Neural progenitor cell (in vitro differentiated cells): ENCODE measurements at regions not wholly inside any gene's neighbourhood (a gene's known extent, or its start where the extent isn't known, plus 50 kb on each side); places are given as distances from the start of the nearest gene placed in this dataset.

Experiments used
- EZH2 ChIP-seq: fragments of 200-600 bp; sonication (generic); IDR thresholded peaks from 2 replicates; pipeline ENCODE4 v1.6.1; 2017; ENCODE audit warnings: antibody characterized with exemption, mild to moderate bottlenecking, moderate library complexity
- EZH2phosphoT487 ChIP-seq: fragments of 200-600 bp; sonication (generic); IDR thresholded peaks from 2 replicates; pipeline ENCODE4 v1.6.1; 2017; ENCODE audit warnings: antibody characterized with exemption
- TF ChIP-seq, protein P1 (sequence below): fragments of 200-600 bp; sonication (generic); IDR thresholded peaks from 2 replicates; pipeline ENCODE4 v1.5.1; 2017; ENCODE audit warnings: antibody characterized with exemption, mild to moderate bottlenecking

DNA sequence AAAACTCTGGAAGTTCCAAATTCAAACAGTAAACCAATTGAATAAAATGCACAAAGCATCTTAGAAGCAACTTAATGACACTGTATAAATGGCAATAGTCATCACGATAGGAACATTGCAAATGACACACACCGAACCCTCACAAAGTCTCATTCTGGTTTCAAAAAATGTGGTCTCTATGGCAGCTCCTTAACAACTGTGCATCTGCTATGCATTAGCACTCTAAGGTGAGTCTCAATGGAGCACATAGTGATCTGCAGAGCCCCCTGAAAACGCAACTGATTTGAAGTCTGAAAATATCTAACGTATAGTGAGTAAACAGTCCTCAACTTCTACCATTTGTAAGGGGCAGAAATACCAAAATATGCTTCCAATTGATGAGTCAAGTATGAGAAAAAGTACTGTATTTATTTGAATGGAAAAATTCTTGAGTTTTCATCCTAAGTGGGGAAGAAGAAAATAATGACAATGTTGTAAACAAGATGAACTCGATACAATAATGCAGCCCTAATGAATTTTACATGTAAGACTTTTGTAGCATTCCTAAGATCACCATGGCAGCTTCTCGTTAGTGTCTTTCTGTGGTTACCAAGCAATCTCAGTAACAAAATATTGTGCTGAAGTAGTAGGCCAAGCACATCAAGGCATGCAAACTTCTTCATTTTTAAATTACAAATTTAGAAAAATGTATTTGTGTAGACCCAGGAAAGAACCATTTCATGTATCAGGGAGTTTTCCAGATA, 517.5 kb upstream of the FAM174A start:
- TF ChIP-seq, protein P1, sequence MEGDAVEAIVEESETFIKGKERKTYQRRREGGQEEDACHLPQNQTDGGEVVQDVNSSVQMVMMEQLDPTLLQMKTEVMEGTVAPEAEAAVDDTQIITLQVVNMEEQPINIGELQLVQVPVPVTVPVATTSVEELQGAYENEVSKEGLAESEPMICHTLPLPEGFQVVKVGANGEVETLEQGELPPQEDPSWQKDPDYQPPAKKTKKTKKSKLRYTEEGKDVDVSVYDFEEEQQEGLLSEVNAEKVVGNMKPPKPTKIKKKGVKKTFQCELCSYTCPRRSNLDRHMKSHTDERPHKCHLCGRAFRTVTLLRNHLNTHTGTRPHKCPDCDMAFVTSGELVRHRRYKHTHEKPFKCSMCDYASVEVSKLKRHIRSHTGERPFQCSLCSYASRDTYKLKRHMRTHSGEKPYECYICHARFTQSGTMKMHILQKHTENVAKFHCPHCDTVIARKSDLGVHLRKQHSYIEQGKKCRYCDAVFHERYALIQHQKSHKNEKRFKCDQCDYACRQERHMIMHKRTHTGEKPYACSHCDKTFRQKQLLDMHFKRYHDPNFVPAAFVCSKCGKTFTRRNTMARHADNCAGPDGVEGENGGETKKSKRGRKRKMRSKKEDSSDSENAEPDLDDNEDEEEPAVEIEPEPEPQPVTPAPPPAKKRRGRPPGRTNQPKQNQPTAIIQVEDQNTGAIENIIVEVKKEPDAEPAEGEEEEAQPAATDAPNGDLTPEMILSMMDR, result no peak
- TF ChIP-seq EZH2phosphoT487, result no peak
- TF ChIP-seq EZH2, result no peak
